ENCODE measurements at regions not wholly inside any gene's neighbourhood (a gene's known extent, or its start where the extent isn't known, plus 50 kb on each side); places are given as distances from the start of the nearest gene placed in this dataset.
A peak's percentile ranks its signal among the peaks of the same experiment; 100 is the strongest.

- DNase-seq (ENCODE audit: low spot score) = no peak
Observed at GRCh38 chr12:97093187-97093683, 186.2 kb downstream of the NEDD1 start.

- DNase-seq (ENCODE audit: low spot score) = no peak
Observed at GRCh38 chr12:97097734-97098133, 190.7 kb downstream of the NEDD1 start.

GRCh38 chr12:97109441-97109840 lies 202.4 kb downstream of the NEDD1 start:
- no peak for DNase-seq (ENCODE audit: low spot score)

- no peak for DNase-seq (ENCODE audit: low spot score)
Observed at GRCh38 chr12:97112136-97112535, 205.1 kb downstream of the NEDD1 start.

- no peak for DNase-seq (ENCODE audit: low spot score)
Observed at GRCh38 chr12:97118796-97119375, 211.8 kb downstream of the NEDD1 start.

GRCh38 chr12:97127061-97127460 lies 220.0 kb downstream of the NEDD1 start:
- DNase-seq (ENCODE audit: low spot score) = no peak

- no peak for DNase-seq (ENCODE audit: low spot score)
Observed at GRCh38 chr12:97131220-97131981, 224.3 kb downstream of the NEDD1 start.

GRCh38 chr12:97132270-97132669 lies 225.2 kb downstream of the NEDD1 start:
- DNase-seq (ENCODE audit: low spot score) = no peak

GRCh38 chr12:97134495-97134894 lies 227.4 kb downstream of the NEDD1 start:
- DNase-seq (ENCODE audit: low spot score) = no peak

- no peak for DNase-seq (ENCODE audit: low spot score)
Observed at GRCh38 chr12:97140355-97140754, 233.3 kb downstream of the NEDD1 start.

- DNase-seq (ENCODE audit: low spot score) = no peak
Observed at GRCh38 chr12:97142737-97143410, 235.8 kb downstream of the NEDD1 start.

GRCh38 chr12:97148941-97149559 lies 242.0 kb downstream of the NEDD1 start:
- peak; percentile 72 for DNase-seq (ENCODE audit: low spot score)

GRCh38 chr12:97151481-97151880 lies 244.4 kb downstream of the NEDD1 start:
- DNase-seq (ENCODE audit: low spot score) = no peak

- no peak for DNase-seq (ENCODE audit: low spot score)
Observed at GRCh38 chr12:97159377-97159776, 252.3 kb downstream of the NEDD1 start.

- DNase-seq (ENCODE audit: low spot score) = no peak
Observed at GRCh38 chr12:97160277-97160676, 253.2 kb downstream of the NEDD1 start.

GRCh38 chr12:97162173-97162572 lies 255.1 kb downstream of the NEDD1 start:
- DNase-seq (ENCODE audit: low spot score) = no peak

- no peak for DNase-seq (ENCODE audit: low spot score)
Observed at GRCh38 chr12:97164936-97165335, 257.9 kb downstream of the NEDD1 start.

GRCh38 chr12:97167598-97167997 lies 260.5 kb downstream of the NEDD1 start:
- no peak for DNase-seq (ENCODE audit: low spot score)

GRCh38 chr12:97168804-97169203 lies 261.7 kb downstream of the NEDD1 start:
- DNase-seq (ENCODE audit: low spot score) = no peak

GRCh38 chr12:97169889-97170567 lies 263.0 kb downstream of the NEDD1 start:
- DNase-seq (ENCODE audit: low spot score) = no peak

GRCh38 chr12:97173688-97174410 lies 266.8 kb downstream of the NEDD1 start:
- DNase-seq (ENCODE audit: low spot score) = no peak
